Liver (tissue), 3 donors: ENCODE measurements at regions not wholly inside any gene's neighbourhood (a gene's known extent, or its start where the extent isn't known, plus 50 kb on each side); places are given as distances from the start of the nearest gene placed in this dataset.

Source experiments
- ATF3 ChIP-seq: IDR thresholded peaks from 2 replicates; pipeline ENCODE4 v1.6.1; 2016; ENCODE audit warnings: antibody characterized with exemption
- CTCF ChIP-seq: fragments of 150-350 bp; IDR thresholded peaks from 2 replicates; pipeline ENCODE4 v1.5.1; 2017; ENCODE audit warnings: improper control_type of control experiment, low read depth, low read length; ENCODE audit not compliant: missing input control
- EGR1 ChIP-seq, 2 donors: IDR thresholded peaks; 2 replicates each; pipeline ENCODE4 v1.6.1; 2016 to 2018; ENCODE audit warnings: antibody characterized with exemption in 2 of 2, low read depth in 2 of 2
- FOXA1 ChIP-seq: IDR thresholded peaks from 2 replicates; pipeline ENCODE4 v1.6.1; 2016; ENCODE audit warnings: antibody characterized with exemption
- GABPA ChIP-seq, 2 donors: IDR thresholded peaks in 1 of 2; conservative IDR thresholded peaks in 1 of 2; 2 replicates each; pipeline ENCODE4 v1.6.1; 2016; ENCODE audit warnings: antibody characterized with exemption in 2 of 2, mild to moderate bottlenecking in 1 of 2, moderate library complexity in 1 of 2
- JUND ChIP-seq, 2 donors: IDR thresholded peaks; 2 replicates each; pipeline ENCODE4 v1.6.1; 2016; ENCODE audit warnings: antibody characterized with exemption in 2 of 2
- MAX ChIP-seq: IDR thresholded peaks from 2 replicates; pipeline ENCODE4 v1.6.1; 2016; ENCODE audit warnings: antibody characterized with exemption
- NR2F2 ChIP-seq: IDR thresholded peaks from 2 replicates; pipeline ENCODE4 v1.6.1; 2016; ENCODE audit warnings: antibody characterized with exemption
- RAD21 ChIP-seq, 2 donors: IDR thresholded peaks; 2 replicates each; pipeline ENCODE4 v1.6.1; 2016; ENCODE audit warnings: antibody characterized with exemption in 2 of 2, mild to moderate bottlenecking in 2 of 2
- REST ChIP-seq: IDR thresholded peaks from 2 replicates; pipeline ENCODE4 v1.6.1; 2016; ENCODE audit warnings: antibody characterized with exemption, mild to moderate bottlenecking
- SP1 ChIP-seq: IDR thresholded peaks from 2 replicates; pipeline ENCODE4 v1.6.1; 2018; ENCODE audit warnings: antibody characterized with exemption, mild to moderate bottlenecking
- YY1 ChIP-seq: IDR thresholded peaks from 2 replicates; pipeline ENCODE4 v1.6.1; 2016; ENCODE audit warnings: antibody characterized with exemption, mild to moderate bottlenecking
- ZBTB33 ChIP-seq: IDR thresholded peaks from 2 replicates; pipeline ENCODE4 v1.6.1; 2016; ENCODE audit warnings: antibody characterized with exemption
- donor health status: healthy.
- donor health status: healthy.

GRCh38 chr15:29988701-29989100 lies 94.1 kb upstream of the GOLGA8J start:
- TF ChIP-seq MAX (no peak), CTCF (no peak), EGR1 (IDR thresholded peaks at IDR 0.05; ENCODE audit: low read depth in 2 of 2) (no peak), JUND (IDR thresholded peaks at IDR 0.05) (no peak), ATF3 (no peak), ZBTB33 (no peak), NR2F2 (no peak), REST (no peak), RAD21 (IDR thresholded peaks at IDR 0.05) (no peak), YY1 (no peak), FOXA1 (no peak), SP1 (no peak), GABPA (IDR thresholded peaks at IDR 0.05 in 1 of 2, conservative IDR thresholded peaks at IDR 0.05 in 1 of 2) (no peak)
